GM18505 (cell line): ENCODE measurements at regions not wholly inside any gene's neighbourhood (a gene's known extent, or its start where the extent isn't known, plus 50 kb on each side); places are given as distances from the start of the nearest gene placed in this dataset.
"Not testable (repeated sequence)": the region's sequence is repeated elsewhere in the genome, so short reads cannot be mapped to it uniquely, and the experiment has no call there.

Source experiments
- ATAC-seq: cut with Tn5 transposase; IDR thresholded peaks from one replicate; pipeline ENCODE4 v1.9.1; 2021; ENCODE audit not compliant: unreplicated experiment
- POLR2A ChIP-seq: IDR thresholded peaks from 4 replicates; pipeline ENCODE4 v1.6.1; 2011; ENCODE audit warnings: borderline replicate concordance; ENCODE audit not compliant: insufficient read depth, insufficient read length; ENCODE audit errors: extremely low read depth

DNA sequence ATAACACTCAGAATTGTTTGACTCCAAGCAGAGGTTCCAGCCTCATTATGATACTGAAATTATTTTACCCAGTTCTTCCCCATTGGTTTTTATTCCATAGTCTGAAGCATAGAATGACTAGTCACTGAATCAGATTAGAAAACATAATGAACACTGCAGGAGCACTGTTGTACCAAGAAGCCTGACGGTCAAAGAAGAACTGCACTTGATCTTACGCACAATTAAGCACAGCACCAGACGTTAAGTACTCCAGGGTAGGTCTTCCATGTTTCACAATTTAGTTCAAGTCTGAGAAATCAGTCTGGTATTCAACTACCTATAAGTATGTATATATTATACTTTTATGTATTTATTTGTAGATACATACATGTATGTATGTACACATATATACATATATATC, 973.5 kb upstream of the SPRY2 start:
- TF ChIP-seq POLR2A: no peak
- no peak for ATAC-seq

DNA sequence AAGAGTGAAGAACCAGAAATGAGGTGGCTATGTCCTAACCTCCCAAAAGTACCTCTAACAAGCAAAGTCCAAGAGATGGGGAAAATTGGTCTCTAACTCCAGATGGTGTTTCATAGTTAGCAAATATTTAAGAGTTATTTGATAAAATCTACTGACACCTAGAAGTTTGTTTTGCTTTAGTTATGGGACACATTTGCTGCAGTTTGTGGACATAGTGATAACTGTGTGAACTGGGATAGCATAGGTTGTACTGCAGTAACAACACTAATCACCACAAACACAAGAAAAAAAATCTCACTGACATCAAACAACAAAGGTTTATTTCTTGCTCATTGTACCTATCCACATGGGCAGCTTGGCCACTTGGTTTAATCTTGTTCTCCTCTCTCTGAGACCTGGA, 965.0 kb upstream of the SPRY2 start:
- no peak for TF ChIP-seq POLR2A
- ATAC-seq: no peak

DNA sequence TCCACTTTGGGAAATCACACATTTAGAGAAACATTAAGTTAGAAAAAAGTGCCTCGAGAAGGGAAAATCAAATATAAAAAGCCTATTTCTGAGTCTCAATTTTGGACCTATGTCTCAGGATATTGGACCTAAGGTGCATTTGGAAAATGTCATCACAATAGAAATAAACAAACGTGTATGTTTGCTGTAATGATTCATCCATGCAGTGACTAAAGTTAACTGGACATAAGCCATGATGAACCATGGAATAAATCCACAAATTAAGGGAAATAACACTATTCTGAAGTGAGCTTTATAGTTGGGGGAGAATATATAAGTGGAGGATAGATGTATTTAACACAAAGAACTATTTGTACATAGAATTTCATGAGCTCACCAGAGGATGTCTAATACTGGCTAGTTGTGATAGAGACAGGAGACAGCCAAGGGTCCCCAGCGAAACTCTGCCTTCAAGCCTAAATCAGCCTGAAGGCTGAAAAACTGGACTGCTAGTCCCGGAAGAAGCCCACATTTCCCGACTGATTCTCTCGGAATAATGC, 963.3 kb upstream of the SPRY2 start:
- no peak for TF ChIP-seq POLR2A
- ATAC-seq: no peak

DNA sequence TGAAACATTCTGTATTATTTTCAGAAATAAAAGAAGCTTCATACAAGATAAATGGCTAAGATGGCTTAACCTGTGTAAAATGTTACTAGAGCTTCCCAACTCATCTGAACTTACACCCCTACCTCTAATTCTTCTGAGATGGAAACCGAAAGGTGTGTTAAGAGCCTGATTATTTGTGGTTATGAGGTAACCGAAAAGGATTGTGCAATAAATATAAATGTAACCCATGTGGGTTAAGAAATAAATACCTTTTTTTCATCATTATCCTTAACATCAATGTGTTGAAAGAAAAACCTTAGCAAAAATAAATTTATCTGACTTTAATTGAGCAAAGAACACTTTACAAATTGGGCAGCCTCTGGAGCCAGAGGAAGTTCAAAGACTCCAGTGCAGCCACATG, 961.8 kb upstream of the SPRY2 start:
- ATAC-seq: no peak
- no peak for TF ChIP-seq POLR2A

DNA sequence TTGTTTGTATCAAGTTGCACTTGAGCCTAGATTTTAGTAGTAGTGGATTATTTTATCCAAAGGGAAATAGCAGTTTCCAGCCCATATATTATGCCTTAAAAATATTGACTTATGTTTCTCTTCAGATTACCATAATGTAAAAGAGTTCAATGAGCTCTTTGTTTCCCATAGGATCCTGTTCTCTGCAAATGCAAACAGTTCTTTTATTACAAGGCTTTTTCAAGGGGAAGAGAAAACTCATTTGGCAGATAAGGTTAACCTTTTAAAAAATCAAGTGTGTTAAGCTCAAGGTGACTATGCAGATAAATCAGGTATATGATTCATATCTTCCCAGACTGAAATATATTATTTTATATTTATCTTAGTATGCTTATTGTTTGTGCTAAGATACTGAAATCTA, 961.2 kb upstream of the SPRY2 start:
- ATAC-seq: no peak
- no peak for TF ChIP-seq POLR2A

DNA sequence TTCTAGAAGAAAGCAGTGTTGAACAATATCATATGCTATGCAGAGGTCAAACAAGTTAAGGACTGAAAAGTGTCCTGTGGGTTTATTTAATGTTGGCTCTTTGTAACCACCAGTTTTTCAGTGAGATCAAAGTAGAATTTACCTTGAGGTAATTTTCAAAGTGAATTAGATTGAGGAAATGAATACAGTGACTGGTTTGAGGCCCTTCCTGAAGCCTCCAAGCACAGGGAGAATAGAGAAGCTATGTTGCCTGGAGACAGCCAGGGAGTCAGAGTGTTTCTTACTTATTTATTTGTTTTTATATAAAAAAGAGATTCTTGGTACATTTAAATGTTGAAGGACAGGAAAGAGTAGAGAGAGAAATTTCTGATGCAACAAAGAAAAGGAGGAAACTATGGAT, 954.3 kb upstream of the SPRY2 start:
- TF ChIP-seq POLR2A: no peak
- no peak for ATAC-seq

DNA sequence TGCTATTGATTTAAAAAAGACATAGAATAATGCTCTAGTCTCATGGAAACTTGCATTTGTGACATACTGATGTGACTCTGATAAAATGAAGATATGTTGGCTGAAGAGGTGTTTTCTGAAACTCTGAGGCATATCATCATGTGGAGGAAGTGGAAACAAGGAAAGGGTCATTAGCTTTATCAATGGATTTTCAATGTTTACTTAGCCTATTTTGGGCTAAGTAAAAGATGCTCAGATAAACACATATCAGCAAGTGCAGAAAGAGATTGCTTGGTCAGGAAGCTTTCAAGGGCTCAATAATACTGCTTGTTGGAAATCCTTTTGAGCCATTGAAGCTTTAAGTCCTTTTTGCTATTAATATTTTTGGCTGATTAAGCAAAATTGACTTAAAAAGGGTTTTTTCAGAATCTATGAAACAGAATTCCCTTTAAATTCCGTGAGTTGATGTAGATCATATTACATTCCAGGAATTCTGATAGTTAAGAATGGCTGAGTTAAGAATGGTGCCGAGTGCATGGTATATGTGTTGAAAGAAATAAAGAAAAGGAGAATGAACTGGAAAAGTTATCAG, 952.8 kb upstream of the SPRY2 start:
- no peak for ATAC-seq
- no peak for TF ChIP-seq POLR2A

DNA sequence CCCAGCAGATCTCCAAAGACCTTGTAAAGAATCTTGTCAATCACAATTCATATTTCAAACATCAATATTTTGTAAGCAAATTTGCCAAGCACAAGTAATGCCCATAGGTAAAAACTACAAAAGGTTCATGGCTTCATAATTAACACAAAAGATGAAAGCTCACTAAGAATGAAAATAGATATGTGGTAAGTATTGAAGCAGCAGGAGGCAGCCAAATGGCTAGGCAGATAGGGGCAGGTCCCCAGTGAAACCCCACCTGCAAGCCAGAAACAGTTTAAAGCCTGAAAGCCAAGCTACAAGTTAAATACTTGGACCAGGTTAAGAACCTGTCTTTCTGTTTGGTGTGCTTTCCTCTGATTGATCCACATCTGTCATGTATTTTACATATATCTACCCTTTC, 942.6 kb upstream of the SPRY2 start:
- TF ChIP-seq POLR2A: no peak
- no peak for ATAC-seq

DNA sequence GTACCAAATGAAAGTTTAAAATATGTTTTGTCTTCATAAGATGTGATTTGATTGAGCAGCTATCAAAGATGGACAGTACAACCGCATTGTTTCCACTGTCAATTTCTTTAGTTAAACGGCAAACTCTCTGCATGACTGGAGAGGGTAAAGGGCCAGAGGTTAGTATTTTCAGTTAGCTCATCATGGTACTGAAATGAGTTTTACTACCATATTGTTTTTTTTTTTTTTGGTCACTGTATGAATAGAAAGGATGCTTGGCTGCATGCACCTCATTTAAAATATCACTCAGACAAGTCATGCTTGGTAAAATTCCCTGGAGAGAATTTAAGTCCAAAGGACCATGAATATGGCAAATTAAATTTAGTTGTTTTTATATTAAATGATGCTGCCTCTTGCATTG, 942.1 kb upstream of the SPRY2 start:
- ATAC-seq: no peak
- TF ChIP-seq POLR2A: no peak

DNA sequence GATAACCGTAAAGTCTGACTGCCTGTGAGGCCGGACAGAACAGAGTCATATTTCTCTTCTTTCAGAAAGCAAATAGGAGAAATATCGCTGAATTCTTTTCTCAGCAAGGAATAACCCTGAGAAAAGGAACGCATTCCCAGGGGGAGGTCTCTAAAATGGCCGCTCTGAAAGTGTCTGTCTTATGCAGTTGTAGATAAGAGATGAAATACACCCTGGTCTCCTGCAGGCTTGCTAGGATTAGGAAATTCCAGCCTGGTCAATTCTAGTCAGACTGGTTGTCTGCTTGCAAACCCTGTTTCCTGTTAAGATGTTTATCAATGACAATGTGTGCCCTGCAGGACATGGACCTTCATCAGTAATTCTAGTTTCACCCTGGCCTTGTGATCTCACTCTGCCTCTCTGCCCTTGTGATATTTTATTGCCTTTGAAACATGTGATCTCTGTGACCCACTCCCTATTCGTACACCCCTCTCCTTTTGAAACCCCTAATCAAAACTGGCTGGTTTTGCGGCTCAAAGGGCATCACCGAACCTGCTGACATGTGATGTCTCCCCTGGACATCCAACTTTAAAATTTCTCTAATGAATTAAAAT, 934.8 kb upstream of the SPRY2 start:
- no peak for TF ChIP-seq POLR2A
- no peak for ATAC-seq

DNA sequence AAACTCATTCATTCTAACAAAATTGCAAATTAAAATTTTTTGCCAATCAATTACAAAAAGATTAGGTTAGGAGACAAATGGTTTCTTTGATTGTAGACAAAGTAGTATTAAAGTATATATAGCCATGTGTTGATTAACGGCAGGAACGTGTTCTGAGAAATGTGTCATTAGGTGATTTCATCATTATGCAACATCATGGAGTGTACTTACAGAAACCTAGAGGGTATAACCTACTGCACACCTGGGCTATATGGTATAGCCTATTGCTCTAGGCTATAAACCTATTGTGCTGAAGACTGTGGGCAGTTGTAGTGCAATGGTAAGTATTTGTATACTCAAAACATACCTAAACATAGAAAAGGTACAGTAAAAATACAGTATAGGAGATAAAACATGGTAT, 906.8 kb upstream of the SPRY2 start:
- ATAC-seq: no peak
- no peak for TF ChIP-seq POLR2A

DNA sequence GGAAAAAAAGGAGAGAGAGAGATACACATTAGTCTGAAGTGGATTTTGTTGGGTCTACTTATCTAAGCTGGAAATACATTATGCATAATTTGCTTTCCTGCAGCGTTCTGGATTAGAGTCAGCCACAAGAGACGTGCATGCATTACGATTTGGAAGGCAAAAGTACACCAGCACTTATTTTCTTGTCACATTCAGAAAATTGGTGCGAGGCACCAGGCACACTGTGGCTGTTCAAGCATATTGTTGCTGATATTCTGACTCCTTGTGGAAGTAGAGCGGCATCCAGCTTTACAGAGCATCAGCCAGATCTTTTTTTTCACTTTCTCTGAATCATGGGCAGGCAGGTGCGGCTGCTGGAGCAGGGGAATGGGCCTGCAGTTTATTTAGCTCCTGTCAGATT, 905.6 kb upstream of the SPRY2 start:
- no peak for TF ChIP-seq POLR2A

DNA sequence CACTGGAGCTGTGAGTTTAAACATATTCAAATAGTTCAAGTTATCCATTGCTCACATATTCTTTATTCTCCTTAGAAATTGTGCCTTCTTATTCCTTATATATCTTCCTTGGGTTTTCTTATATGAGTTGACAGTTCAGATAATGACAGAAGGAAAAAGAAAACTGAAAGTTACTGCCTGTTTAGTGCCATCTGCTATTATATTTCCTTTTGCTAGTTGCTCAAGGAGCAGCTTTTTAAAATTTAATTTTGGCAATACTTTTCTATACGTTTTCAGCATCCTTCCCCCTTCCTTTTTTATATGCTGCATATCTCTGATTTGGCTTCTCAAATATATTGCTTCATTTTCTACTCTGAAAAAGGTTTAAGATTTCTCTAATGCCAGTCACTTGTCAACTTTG, 903.1 kb upstream of the SPRY2 start:
- no peak for TF ChIP-seq POLR2A
- ATAC-seq: no peak

More for the DNA sequence above, 905.6 kb upstream of the SPRY2 start:
- no peak for ATAC-seq

DNA sequence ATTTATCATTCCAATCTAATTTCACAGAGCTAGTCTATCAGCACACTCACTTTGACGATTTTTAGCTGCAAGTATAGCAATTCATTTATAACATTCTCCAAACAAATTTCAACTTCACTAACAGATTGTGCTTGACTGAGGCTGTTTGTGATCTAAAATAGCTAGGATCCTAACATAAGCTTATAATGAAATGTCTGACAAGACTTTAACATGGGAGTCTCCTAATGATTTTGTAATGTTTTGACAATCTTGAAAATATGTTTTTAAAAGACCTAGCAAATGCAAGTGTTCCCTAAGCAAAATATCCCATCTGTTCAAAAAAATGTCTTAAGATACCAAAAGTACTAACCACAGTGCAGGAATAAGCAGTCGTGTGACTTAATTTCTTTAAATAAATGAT, 889.5 kb upstream of the SPRY2 start:
- ATAC-seq: no peak
- no peak for TF ChIP-seq POLR2A

DNA sequence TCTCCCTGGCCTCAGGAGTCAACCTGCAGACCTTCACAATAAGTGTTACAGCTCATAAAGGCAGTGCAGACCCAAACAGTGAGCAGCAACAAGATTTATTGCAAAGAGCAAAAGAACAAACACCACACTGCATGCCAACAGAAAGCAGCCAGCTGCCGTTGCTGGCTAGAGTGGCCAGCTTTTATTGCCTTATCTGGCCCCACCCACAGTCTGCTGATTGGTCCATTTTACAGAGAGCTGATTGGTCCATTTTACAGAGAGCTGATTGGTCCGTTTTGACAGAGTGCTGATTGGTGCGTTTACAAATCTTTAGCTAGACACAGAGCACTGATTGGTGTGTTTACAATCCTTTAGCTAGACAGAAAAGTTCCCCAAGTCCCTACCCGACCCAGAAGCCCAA, 885.9 kb upstream of the SPRY2 start:
- not testable (repeated sequence) for ATAC-seq
